ENCODE measurements at regions not wholly inside any gene's neighbourhood (a gene's known extent, or its start where the extent isn't known, plus 50 kb on each side); places are given as distances from the start of the nearest gene placed in this dataset.

DNA sequence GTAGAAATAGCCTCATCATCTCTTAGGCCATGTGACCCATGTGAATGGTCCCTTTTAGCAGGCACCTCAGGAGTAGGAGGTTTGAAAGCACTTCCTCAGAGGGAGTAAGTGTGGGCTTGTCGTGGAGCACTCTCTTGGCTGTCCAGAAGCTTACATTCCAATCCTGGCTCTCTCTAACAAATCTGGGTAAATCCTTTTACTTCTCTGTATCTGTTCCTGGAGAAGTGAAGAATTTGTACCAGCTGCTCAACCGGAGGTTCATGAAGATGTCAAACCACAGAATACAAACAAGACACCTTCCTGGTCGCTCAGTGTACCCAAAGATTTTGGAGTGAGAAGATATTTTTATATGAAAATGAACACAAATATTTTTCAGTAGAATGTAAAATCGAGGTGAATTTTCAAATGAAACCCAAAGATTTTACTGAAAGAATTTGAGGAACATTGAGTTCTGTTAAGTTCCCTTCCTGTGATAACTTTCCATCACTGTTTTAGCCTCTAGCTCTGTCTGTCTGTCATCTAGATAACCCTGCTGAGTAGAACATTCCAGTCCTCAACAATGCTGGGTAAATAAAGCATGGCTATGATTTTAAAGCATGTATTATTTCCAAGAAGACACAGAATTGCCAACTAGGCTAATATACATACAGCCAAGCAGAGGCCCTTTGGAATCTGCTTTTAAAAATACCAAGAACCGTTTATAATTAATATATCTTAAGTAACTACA is 263.9 kb upstream of the RGS6 start:
- DNase-seq (ENCODE audit: low spot score) = no peak
- Mint-ChIP-seq H3K27me3 (ENCODE audit: low read depth) (no peaks in the 10 kb centered on the region), H3K4me3 (no peak overlapping the region), H3K27ac (no peak overlapping the region), H3K36me3 (peaks cover 22% of the 10 kb centered on the region), H3K9me3 (no peaks in the 10 kb centered on the region), H3K4me1 (peaks cover 9% of the 10 kb centered on the region; the same call in 1 of the 2 replicates)
- ATAC-seq = no peak
- ChIA-PET POLR2A (no interaction called here), CTCF (no interaction called here)
- TF ChIP-seq CREB1 (CRISPR knock-in tag; IDR thresholded peaks at IDR 0.05) (no peak), TCF7 (CRISPR knock-in tag; IDR thresholded peaks at IDR 0.05; ENCODE audit: low read depth) (no peak), NFATC4 (CRISPR knock-in tag; IDR thresholded peaks at IDR 0.05) (no peak)

DNA sequence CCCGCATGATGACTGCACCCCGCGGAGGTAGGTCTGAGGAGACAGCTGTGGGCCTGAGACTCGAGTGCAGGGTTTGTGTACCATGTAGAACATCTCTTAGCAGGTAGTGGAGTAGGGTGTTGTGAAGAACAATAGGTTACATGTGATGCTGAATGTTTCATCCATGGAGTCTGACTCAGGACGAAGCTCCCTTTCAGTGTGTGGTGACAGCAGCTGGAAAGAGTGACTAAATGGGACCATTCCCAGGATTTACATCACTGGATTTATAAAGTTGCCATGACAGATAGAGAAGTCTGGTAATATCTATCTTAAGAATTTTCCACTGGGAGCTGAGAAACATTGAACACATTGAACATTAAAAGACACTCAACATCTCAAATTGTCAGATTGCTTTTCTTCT is 259.6 kb upstream of the RGS6 start:
- no peak for TF ChIP-seq HMGA2 (CRISPR knock-in tag; IDR thresholded peaks at IDR 0.05)
- TF ChIP-seq, protein P1, sequence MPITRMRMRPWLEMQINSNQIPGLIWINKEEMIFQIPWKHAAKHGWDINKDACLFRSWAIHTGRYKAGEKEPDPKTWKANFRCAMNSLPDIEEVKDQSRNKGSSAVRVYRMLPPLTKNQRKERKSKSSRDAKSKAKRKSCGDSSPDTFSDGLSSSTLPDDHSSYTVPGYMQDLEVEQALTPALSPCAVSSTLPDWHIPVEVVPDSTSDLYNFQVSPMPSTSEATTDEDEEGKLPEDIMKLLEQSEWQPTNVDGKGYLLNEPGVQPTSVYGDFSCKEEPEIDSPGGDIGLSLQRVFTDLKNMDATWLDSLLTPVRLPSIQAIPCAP (CRISPR knock-in tag; IDR thresholded peaks at IDR 0.05) = no peak
- no peak for TF ChIP-seq JAZF1 (CRISPR knock-in tag; IDR thresholded peaks at IDR 0.05)
- TF ChIP-seq, protein P2, sequence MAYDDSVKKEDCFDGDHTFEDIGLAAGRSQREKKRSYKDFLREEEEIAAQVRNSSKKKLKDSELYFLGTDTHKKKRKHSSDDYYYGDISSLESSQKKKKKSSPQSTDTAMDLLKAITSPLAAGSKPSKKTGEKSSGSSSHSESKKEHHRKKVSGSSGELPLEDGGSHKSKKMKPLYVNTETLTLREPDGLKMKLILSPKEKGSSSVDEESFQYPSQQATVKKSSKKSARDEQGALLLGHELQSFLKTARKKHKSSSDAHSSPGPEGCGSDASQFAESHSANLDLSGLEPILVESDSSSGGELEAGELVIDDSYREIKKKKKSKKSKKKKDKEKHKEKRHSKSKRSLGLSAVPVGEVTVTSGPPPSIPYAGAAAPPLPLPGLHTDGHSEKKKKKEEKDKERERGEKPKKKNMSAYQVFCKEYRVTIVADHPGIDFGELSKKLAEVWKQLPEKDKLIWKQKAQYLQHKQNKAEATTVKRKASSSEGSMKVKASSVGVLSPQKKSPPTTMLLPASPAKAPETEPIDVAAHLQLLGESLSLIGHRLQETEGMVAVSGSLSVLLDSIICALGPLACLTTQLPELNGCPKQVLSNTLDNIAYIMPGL (CRISPR knock-in tag; IDR thresholded peaks at IDR 0.05) = no peak
- TF ChIP-seq, protein P3, sequence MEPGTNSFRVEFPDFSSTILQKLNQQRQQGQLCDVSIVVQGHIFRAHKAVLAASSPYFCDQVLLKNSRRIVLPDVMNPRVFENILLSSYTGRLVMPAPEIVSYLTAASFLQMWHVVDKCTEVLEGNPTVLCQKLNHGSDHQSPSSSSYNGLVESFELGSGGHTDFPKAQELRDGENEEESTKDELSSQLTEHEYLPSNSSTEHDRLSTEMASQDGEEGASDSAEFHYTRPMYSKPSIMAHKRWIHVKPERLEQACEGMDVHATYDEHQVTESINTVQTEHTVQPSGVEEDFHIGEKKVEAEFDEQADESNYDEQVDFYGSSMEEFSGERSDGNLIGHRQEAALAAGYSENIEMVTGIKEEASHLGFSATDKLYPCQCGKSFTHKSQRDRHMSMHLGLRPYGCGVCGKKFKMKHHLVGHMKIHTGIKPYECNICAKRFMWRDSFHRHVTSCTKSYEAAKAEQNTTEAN (CRISPR knock-in tag; IDR thresholded peaks at IDR 0.05) = no peak
- TF ChIP-seq, protein P4, sequence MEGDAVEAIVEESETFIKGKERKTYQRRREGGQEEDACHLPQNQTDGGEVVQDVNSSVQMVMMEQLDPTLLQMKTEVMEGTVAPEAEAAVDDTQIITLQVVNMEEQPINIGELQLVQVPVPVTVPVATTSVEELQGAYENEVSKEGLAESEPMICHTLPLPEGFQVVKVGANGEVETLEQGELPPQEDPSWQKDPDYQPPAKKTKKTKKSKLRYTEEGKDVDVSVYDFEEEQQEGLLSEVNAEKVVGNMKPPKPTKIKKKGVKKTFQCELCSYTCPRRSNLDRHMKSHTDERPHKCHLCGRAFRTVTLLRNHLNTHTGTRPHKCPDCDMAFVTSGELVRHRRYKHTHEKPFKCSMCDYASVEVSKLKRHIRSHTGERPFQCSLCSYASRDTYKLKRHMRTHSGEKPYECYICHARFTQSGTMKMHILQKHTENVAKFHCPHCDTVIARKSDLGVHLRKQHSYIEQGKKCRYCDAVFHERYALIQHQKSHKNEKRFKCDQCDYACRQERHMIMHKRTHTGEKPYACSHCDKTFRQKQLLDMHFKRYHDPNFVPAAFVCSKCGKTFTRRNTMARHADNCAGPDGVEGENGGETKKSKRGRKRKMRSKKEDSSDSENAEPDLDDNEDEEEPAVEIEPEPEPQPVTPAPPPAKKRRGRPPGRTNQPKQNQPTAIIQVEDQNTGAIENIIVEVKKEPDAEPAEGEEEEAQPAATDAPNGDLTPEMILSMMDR (IDR thresholded peaks at IDR 0.05) = no peak
- no peak for TF ChIP-seq ZNF263 (CRISPR knock-in tag; IDR thresholded peaks at IDR 0.05; ENCODE audit: low read depth)
- no peak for TF ChIP-seq ETV6 (CRISPR knock-in tag; IDR thresholded peaks at IDR 0.05)
- no peak for TF ChIP-seq SOX15 (CRISPR knock-in tag; IDR thresholded peaks at IDR 0.05)
- TF ChIP-seq, protein P5, sequence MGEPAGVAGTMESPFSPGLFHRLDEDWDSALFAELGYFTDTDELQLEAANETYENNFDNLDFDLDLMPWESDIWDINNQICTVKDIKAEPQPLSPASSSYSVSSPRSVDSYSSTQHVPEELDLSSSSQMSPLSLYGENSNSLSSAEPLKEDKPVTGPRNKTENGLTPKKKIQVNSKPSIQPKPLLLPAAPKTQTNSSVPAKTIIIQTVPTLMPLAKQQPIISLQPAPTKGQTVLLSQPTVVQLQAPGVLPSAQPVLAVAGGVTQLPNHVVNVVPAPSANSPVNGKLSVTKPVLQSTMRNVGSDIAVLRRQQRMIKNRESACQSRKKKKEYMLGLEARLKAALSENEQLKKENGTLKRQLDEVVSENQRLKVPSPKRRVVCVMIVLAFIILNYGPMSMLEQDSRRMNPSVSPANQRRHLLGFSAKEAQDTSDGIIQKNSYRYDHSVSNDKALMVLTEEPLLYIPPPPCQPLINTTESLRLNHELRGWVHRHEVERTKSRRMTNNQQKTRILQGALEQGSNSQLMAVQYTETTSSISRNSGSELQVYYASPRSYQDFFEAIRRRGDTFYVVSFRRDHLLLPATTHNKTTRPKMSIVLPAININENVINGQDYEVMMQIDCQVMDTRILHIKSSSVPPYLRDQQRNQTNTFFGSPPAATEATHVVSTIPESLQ (CRISPR knock-in tag; IDR thresholded peaks at IDR 0.05) = no peak
- TF ChIP-seq, protein P6, sequence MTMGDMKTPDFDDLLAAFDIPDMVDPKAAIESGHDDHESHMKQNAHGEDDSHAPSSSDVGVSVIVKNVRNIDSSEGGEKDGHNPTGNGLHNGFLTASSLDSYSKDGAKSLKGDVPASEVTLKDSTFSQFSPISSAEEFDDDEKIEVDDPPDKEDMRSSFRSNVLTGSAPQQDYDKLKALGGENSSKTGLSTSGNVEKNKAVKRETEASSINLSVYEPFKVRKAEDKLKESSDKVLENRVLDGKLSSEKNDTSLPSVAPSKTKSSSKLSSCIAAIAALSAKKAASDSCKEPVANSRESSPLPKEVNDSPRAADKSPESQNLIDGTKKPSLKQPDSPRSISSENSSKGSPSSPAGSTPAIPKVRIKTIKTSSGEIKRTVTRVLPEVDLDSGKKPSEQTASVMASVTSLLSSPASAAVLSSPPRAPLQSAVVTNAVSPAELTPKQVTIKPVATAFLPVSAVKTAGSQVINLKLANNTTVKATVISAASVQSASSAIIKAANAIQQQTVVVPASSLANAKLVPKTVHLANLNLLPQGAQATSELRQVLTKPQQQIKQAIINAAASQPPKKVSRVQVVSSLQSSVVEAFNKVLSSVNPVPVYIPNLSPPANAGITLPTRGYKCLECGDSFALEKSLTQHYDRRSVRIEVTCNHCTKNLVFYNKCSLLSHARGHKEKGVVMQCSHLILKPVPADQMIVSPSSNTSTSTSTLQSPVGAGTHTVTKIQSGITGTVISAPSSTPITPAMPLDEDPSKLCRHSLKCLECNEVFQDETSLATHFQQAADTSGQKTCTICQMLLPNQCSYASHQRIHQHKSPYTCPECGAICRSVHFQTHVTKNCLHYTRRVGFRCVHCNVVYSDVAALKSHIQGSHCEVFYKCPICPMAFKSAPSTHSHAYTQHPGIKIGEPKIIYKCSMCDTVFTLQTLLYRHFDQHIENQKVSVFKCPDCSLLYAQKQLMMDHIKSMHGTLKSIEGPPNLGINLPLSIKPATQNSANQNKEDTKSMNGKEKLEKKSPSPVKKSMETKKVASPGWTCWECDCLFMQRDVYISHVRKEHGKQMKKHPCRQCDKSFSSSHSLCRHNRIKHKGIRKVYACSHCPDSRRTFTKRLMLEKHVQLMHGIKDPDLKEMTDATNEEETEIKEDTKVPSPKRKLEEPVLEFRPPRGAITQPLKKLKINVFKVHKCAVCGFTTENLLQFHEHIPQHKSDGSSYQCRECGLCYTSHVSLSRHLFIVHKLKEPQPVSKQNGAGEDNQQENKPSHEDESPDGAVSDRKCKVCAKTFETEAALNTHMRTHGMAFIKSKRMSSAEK (CRISPR knock-in tag; IDR thresholded peaks at IDR 0.05; ENCODE audit: borderline replicate concordance) = no peak
- TF ChIP-seq, protein P7, sequence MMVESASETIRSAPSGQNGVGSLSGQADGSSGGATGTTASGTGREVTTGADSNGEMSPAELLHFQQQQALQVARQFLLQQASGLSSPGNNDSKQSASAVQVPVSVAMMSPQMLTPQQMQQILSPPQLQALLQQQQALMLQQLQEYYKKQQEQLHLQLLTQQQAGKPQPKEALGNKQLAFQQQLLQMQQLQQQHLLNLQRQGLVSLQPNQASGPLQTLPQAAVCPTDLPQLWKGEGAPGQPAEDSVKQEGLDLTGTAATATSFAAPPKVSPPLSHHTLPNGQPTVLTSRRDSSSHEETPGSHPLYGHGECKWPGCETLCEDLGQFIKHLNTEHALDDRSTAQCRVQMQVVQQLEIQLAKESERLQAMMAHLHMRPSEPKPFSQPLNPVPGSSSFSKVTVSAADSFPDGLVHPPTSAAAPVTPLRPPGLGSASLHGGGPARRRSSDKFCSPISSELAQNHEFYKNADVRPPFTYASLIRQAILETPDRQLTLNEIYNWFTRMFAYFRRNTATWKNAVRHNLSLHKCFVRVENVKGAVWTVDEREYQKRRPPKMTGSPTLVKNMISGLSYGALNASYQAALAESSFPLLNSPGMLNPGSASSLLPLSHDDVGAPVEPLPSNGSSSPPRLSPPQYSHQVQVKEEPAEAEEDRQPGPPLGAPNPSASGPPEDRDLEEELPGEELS (CRISPR knock-in tag; IDR thresholded peaks at IDR 0.05) = no peak
- TF ChIP-seq SMAD4 (CRISPR knock-in tag; IDR thresholded peaks at IDR 0.05) = no peak
- TF ChIP-seq TP53 (CRISPR knock-in tag; IDR thresholded peaks at IDR 0.05) = no peak
- no peak for TF ChIP-seq NFYB (CRISPR knock-in tag; conservative IDR thresholded peaks at IDR 0.05; ENCODE audit: low read depth)
- peaks cover 3% of the 10 kb centered on the region for H3K27me3 Mint-ChIP-seq (ENCODE audit: low read depth)
- H3K4me3 Mint-ChIP-seq = no peak overlapping the region
- peaks cover 6% of the 10 kb centered on the region for H3K9me3 Mint-ChIP-seq
- ChIA-PET CTCF (interaction anchor here (0.7 kb wide), 1 partner anchor 352 kb away, joined by 3 read pairs; no protein-coding TSS in a partner anchor), POLR2A (no interaction called here)
- peaks cover 46% of the 10 kb centered on the region for H3K36me3 Mint-ChIP-seq
- ATAC-seq (no peak), DNase-seq (ENCODE audit: low spot score) (no peak)
- peaks cover 14% of the 10 kb centered on the region for H3K4me1 Mint-ChIP-seq
- no peak overlapping the region for H3K27ac Mint-ChIP-seq

Data from WTC11 (cell line).